H1 (cell line): ENCODE measurements at regions not wholly inside any gene's neighbourhood (a gene's known extent, or its start where the extent isn't known, plus 50 kb on each side); places are given as distances from the start of the nearest gene placed in this dataset.

Source experiments
- CEBPB ChIP-seq: IDR thresholded peaks from 2 replicates; pipeline ENCODE4 v1.6.1; 2012; ENCODE audit warnings: low read depth, low read length
- POLR2A ChIP-seq, 2 experiments: IDR thresholded peaks; 1 replicate in 1 of 2; 2 replicates in 1 of 2; pipeline ENCODE4 v1.6.1; 2011; ENCODE audit warnings: low read depth in 2 of 2, low read length in 2 of 2, mild to moderate bottlenecking in 2 of 2; ENCODE audit errors: control extremely low read depth in 1 of 2

DNA sequence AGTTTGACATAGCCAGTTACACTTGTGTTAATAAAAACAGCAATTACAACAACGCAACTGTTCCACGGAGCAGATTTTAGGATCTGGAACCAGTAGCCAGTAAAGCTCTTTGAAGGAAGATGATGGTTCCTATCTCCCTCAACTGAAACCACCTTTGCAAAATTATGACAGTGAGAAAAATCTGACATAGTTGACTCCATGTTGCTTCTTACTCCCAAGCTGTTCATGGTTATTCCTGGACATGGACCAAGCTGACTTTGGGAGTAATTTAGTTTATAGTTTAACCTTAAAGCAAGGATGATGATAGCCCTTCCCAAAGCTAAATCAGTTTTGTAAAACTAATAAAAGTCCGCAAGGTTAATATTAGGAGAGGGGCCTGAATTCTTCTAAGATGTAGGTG, 518.0 kb upstream of the ZP4 start (continued):
- TF ChIP-seq CEBPB (no peak), POLR2A (IDR thresholded peaks at IDR 0.05; ENCODE audit: control extremely low read depth in 1 of 2, low read depth in 2 of 2, low read length in 2 of 2) (no peak)
